K562 (cell line): ENCODE measurements at regions not wholly inside any gene's neighbourhood (a gene's known extent, or its start where the extent isn't known, plus 50 kb on each side); places are given as distances from the start of the nearest gene placed in this dataset.
A peak's percentile ranks its signal among the peaks of the same experiment; 100 is the strongest.

ENCODE experiments used
- CSDE1 ChIP-seq, 2 experiments: fragments of 450-650 bp; IDR thresholded peaks; 2 replicates each; pipeline ENCODE4 v1.6.1; 2016; ENCODE audit warnings: mild to moderate bottlenecking in 1 of 2
- CXXC5 ChIP-seq: fragments of 250-450 bp; sonication (Bioruptor Pico); IDR thresholded peaks from 2 replicates; pipeline ENCODE4 v1.8.0; 2022; ENCODE audit warnings: inconsistent platforms, mild to moderate bottlenecking, moderate library complexity
- DPF2 ChIP-seq: fragments of 450-650 bp; IDR thresholded peaks from 2 replicates; pipeline ENCODE4 v1.6.1; 2016
- FOXP1 ChIP-seq: sonication (generic); formaldehyde crosslinking; IDR thresholded peaks from 2 replicates; pipeline ENCODE4 v1.8.0; 2022; ENCODE audit warnings: mild to moderate bottlenecking, missing genetic modification reagents
- HIVEP1 ChIP-seq: fragments of 250-450 bp; sonication (Bioruptor Pico); IDR thresholded peaks from 2 replicates; pipeline ENCODE4 v1.4.0; 2020; ENCODE audit warnings: mild to moderate bottlenecking
- L3MBTL2 ChIP-seq: fragments of 450-650 bp; IDR thresholded peaks from 2 replicates; pipeline ENCODE4 v1.6.1; 2016; ENCODE audit warnings: mild to moderate bottlenecking, moderate library complexity
- NR2C1 ChIP-seq, 2 experiments: fragments of 450-650 bp; IDR thresholded peaks; 2 replicates each; pipeline ENCODE4 v1.6.1; 2017; ENCODE audit warnings: mild to moderate bottlenecking in 2 of 2, antibody characterized with exemption in 1 of 2, inconsistent platforms in 1 of 2, missing compliant biosample characterization in 1 of 2, missing genetic modification characterization in 1 of 2
- PCBP1 ChIP-seq: fragments of 200-400 bp; formaldehyde crosslinking; IDR thresholded peaks from 2 replicates; pipeline ENCODE4 v1.6.1; 2018; ENCODE audit warnings: mild to moderate bottlenecking, low read depth, low read length; ENCODE audit not compliant: poor library complexity, severe bottlenecking
- PHB2 ChIP-seq: fragments of 450-650 bp; IDR thresholded peaks from 2 replicates; pipeline ENCODE4 v1.6.1; 2017; ENCODE audit warnings: low read depth
- RBM17 ChIP-seq: fragments of 200-400 bp; formaldehyde crosslinking; IDR thresholded peaks from 2 replicates; pipeline ENCODE4 v1.6.1; 2017; ENCODE audit warnings: low read depth, mild to moderate bottlenecking, low read length, borderline replicate concordance
- SIN3B ChIP-seq: fragments of 450-650 bp; IDR thresholded peaks from 2 replicates; pipeline ENCODE4 v1.6.1; 2017; ENCODE audit warnings: low read depth, mild to moderate bottlenecking, moderate library complexity
- SIRT6 ChIP-seq: IDR thresholded peaks from one replicate; pipeline ENCODE4 v1.6.1; 2012; ENCODE audit warnings: low read depth, mild to moderate bottlenecking, control low read depth, inconsistent platforms, low read length, moderate library complexity
- SMARCC2 ChIP-seq: fragments of 450-650 bp; IDR thresholded peaks from 2 replicates; pipeline ENCODE4 v1.6.1; 2017; ENCODE audit warnings: antibody characterized with exemption, moderate library complexity, mild to moderate bottlenecking, low read depth
- SREBF1 ChIP-seq: fragments of 150-350 bp; IDR thresholded peaks from 2 replicates; pipeline ENCODE4 v1.6.1; 2014; ENCODE audit warnings: antibody characterized with exemption, low read depth, low read length, borderline replicate concordance
- STAT5B ChIP-seq: fragments of 250-450 bp; sonication (Bioruptor Pico); IDR thresholded peaks from 2 replicates; pipeline ENCODE4 v1.8.0; 2021; ENCODE audit warnings: mild to moderate bottlenecking, inconsistent platforms
- ZNF384 ChIP-seq: IDR thresholded peaks from 2 replicates; pipeline ENCODE4 v1.6.1; 2012; ENCODE audit warnings: low read depth, low read length, improper control_type of control experiment
- ZNF395 ChIP-seq: fragments of 200-800 bp; sonication (Bioruptor generic); IDR thresholded peaks from 2 replicates; pipeline ENCODE4 v1.6.1; 2017; ENCODE audit warnings: missing genetic modification characterization, missing compliant biosample characterization
- ZNF584 ChIP-seq: fragments of 200-800 bp; sonication (Bioruptor generic); IDR thresholded peaks from 2 replicates; pipeline ENCODE4 v1.6.1; 2016; ENCODE audit warnings: low read depth, mild to moderate bottlenecking, missing genetic modification characterization, missing compliant biosample characterization
- TF ChIP-seq, protein P1 (sequence below): sonication (generic); formaldehyde crosslinking; IDR thresholded peaks from 2 replicates; pipeline ENCODE4 v1.8.0; 2022; ENCODE audit warnings: missing genetic modification reagents, mild to moderate bottlenecking, borderline replicate concordance
- TF ChIP-seq, protein P2 (sequence below): fragments of 250-450 bp; sonication (Bioruptor Pico); IDR thresholded peaks from 2 replicates; pipeline ENCODE4 v1.8.0; 2021; ENCODE audit warnings: mild to moderate bottlenecking, moderate library complexity
- TF ChIP-seq, protein P3 (sequence below): fragments of 450-650 bp; IDR thresholded peaks from 2 replicates; pipeline ENCODE4 v1.6.1; 2016; ENCODE audit warnings: borderline replicate concordance
- TF ChIP-seq, protein P4 (sequence below): fragments of 250-450 bp; sonication (Bioruptor Pico); IDR thresholded peaks from 2 replicates; pipeline ENCODE4 v1.4.0; 2020; ENCODE audit warnings: mild to moderate bottlenecking, moderate library complexity, borderline replicate concordance

GRCh38 chr4:99723612-99724011, 66.0 kb upstream of the C4orf54 start (continued):
- TF ChIP-seq ZNF395 (CRISPR knock-in tag), result peak; percentile 35; the same call in 1 of the 2 replicates
- no peak for TF ChIP-seq FOXP1
- TF ChIP-seq SIRT6, result no peak
- TF ChIP-seq RBM17, result no peak
- 0 out of 2 replicates have a peak, but pooled peaks have one; percentile 21 for TF ChIP-seq CXXC5
- TF ChIP-seq SMARCC2, result peak; percentile 46; the same call in 1 of the 2 replicates
- TF ChIP-seq STAT5B (CRISPR knock-in tag), result no peak
- TF ChIP-seq PCBP1, result no peak
- no peak for TF ChIP-seq ZNF584 (CRISPR knock-in tag)
- TF ChIP-seq ZNF384, result peak; percentile 69
- TF ChIP-seq, protein P1, sequence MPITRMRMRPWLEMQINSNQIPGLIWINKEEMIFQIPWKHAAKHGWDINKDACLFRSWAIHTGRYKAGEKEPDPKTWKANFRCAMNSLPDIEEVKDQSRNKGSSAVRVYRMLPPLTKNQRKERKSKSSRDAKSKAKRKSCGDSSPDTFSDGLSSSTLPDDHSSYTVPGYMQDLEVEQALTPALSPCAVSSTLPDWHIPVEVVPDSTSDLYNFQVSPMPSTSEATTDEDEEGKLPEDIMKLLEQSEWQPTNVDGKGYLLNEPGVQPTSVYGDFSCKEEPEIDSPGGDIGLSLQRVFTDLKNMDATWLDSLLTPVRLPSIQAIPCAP, result no peak
- TF ChIP-seq L3MBTL2, result peak; percentile 24; the same call in 1 of the 2 replicates
- no peak for TF ChIP-seq SIN3B
- TF ChIP-seq, protein P2, sequence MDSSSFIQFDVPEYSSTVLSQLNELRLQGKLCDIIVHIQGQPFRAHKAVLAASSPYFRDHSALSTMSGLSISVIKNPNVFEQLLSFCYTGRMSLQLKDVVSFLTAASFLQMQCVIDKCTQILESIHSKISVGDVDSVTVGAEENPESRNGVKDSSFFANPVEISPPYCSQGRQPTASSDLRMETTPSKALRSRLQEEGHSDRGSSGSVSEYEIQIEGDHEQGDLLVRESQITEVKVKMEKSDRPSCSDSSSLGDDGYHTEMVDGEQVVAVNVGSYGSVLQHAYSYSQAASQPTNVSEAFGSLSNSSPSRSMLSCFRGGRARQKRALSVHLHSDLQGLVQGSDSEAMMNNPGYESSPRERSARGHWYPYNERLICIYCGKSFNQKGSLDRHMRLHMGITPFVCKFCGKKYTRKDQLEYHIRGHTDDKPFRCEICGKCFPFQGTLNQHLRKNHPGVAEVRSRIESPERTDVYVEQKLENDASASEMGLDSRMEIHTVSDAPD (CRISPR knock-in tag), result no peak
- no peak for TF ChIP-seq PHB2
- no peak for TF ChIP-seq NR2C1 (IDR thresholded peaks at IDR 0.05)
- no peak for TF ChIP-seq NR2C1 (tag; IDR thresholded peaks at IDR 0.05)
- no peak for TF ChIP-seq CSDE1 (IDR thresholded peaks at IDR 0.05)
- TF ChIP-seq DPF2, result peak; percentile 81
- TF ChIP-seq SREBF1, result no peak
- TF ChIP-seq, protein P3, sequence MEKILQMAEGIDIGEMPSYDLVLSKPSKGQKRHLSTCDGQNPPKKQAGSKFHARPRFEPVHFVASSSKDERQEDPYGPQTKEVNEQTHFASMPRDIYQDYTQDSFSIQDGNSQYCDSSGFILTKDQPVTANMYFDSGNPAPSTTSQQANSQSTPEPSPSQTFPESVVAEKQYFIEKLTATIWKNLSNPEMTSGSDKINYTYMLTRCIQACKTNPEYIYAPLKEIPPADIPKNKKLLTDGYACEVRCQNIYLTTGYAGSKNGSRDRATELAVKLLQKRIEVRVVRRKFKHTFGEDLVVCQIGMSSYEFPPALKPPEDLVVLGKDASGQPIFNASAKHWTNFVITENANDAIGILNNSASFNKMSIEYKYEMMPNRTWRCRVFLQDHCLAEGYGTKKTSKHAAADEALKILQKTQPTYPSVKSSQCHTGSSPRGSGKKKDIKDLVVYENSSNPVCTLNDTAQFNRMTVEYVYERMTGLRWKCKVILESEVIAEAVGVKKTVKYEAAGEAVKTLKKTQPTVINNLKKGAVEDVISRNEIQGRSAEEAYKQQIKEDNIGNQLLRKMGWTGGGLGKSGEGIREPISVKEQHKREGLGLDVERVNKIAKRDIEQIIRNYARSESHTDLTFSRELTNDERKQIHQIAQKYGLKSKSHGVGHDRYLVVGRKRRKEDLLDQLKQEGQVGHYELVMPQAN, result no peak
- TF ChIP-seq, protein P4, sequence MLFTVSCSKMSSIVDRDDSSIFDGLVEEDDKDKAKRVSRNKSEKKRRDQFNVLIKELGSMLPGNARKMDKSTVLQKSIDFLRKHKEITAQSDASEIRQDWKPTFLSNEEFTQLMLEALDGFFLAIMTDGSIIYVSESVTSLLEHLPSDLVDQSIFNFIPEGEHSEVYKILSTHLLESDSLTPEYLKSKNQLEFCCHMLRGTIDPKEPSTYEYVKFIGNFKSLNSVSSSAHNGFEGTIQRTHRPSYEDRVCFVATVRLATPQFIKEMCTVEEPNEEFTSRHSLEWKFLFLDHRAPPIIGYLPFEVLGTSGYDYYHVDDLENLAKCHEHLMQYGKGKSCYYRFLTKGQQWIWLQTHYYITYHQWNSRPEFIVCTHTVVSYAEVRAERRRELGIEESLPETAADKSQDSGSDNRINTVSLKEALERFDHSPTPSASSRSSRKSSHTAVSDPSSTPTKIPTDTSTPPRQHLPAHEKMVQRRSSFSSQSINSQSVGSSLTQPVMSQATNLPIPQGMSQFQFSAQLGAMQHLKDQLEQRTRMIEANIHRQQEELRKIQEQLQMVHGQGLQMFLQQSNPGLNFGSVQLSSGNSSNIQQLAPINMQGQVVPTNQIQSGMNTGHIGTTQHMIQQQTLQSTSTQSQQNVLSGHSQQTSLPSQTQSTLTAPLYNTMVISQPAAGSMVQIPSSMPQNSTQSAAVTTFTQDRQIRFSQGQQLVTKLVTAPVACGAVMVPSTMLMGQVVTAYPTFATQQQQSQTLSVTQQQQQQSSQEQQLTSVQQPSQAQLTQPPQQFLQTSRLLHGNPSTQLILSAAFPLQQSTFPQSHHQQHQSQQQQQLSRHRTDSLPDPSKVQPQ (CRISPR knock-in tag), result no peak
- TF ChIP-seq HIVEP1 (CRISPR knock-in tag), result no peak
